Testis (tissue), 2 donors: ENCODE measurements at regions not wholly inside any gene's neighbourhood (a gene's known extent, or its start where the extent isn't known, plus 50 kb on each side); places are given as distances from the start of the nearest gene placed in this dataset.

Source experiments
- DNase-seq: peaks from one replicate; pipeline ENCODE4 v3.0.0-alpha.2; 2019
- H3K27ac ChIP-seq, 2 donors: fragments of 200-600 bp; sonication (generic); one replicate each; pipeline ENCODE4 v1.5.1; 2019
- H3K27me3 ChIP-seq: fragments of 200-600 bp; sonication (generic); one replicate; pipeline ENCODE4 v1.5.1; 2019
- H3K36me3 ChIP-seq: fragments of 200-600 bp; sonication (generic); one replicate; pipeline ENCODE4 v1.5.1; 2017; ENCODE audit warnings: low read depth; ENCODE audit errors: missing control alignments
- H3K4me1 ChIP-seq: fragments of 200-600 bp; sonication (generic); one replicate; pipeline ENCODE4 v1.5.1; 2019
- H3K4me3 ChIP-seq, 2 donors: fragments of 200-600 bp; sonication (generic); one replicate each; pipeline ENCODE4 v1.5.1; 2017 to 2019
- H3K9me3 ChIP-seq: fragments of 200-600 bp; sonication (generic); one replicate; pipeline ENCODE4 v1.5.1; 2017
- CTCF ChIP-seq, 3 experiments: fragments of 450-650 bp in 2 of 3; fragments of 200-600 bp in 1 of 3; sonication (generic) in 1 of 3; IDR thresholded peaks; one replicate each; pipeline ENCODE4 v1.5.1; 2016 to 2019; ENCODE audit warnings: antibody characterized with exemption in 3 of 3, mild to moderate bottlenecking in 2 of 3, moderate library complexity in 1 of 3
- POLR2A ChIP-seq: fragments of 450-650 bp; IDR thresholded peaks from one replicate; pipeline ENCODE4 v1.6.1; 2017; ENCODE audit warnings: antibody characterized with exemption, mild to moderate bottlenecking, moderate library complexity
- WGBS, 2 donors: methylation state at CpG; one replicate each; pipeline ENCODE4 v1.1.5; 2018; 5-methylcytosine and 5-hydroxymethylcytosine counted together
- intact Hi-C: fragments of 100-400 bp; cut with DNase I; formaldehyde crosslinking; loops from one replicate; pipeline ENCODE4 v1.15.1; 2023; ENCODE audit warnings: low total_unique reads

- Histone ChIP-seq H3K4me3 (peak overlapping the region; percentile 2 to 38), H3K4me1 (no peaks in the 10 kb centered on the region), H3K27ac (no peak overlapping the region), H3K9me3 (no peaks in the 10 kb centered on the region), H3K27me3 (no peaks in the 10 kb centered on the region), H3K36me3 (no peaks in the 10 kb centered on the region)
- peak; percentile 55 for DNase-seq
- TF ChIP-seq CTCF (IDR thresholded peaks at IDR 0.05) = no peak
- TF ChIP-seq POLR2A = no peak
- 32 to 33% methylated on average over 13 of the region's 13 CpGs for WGBS, 2 donors
- intact Hi-C loops = no loop called here
Observed at GRCh38 chr6:28597924-28598722, 72.4 kb downstream of the GPX5 start.

GRCh38 chr6:28598757-28599686 is 73.3 kb downstream of the GPX5 start:
- H3K9me3 ChIP-seq = no peaks in the 10 kb centered on the region
- no peak for DNase-seq
- 75 to 84% methylated on average over 6 of the region's 6 CpGs for WGBS, 2 donors
- no peak for TF ChIP-seq CTCF (IDR thresholded peaks at IDR 0.05)
- no peak for TF ChIP-seq POLR2A
- H3K4me1 ChIP-seq = no peaks in the 10 kb centered on the region
- intact Hi-C loops = no loop called here
- H3K27ac ChIP-seq = no peak overlapping the region
- no peaks in the 10 kb centered on the region for H3K27me3 ChIP-seq
- H3K4me3 ChIP-seq = no peak overlapping the region
- H3K36me3 ChIP-seq = no peaks in the 10 kb centered on the region

DNA sequence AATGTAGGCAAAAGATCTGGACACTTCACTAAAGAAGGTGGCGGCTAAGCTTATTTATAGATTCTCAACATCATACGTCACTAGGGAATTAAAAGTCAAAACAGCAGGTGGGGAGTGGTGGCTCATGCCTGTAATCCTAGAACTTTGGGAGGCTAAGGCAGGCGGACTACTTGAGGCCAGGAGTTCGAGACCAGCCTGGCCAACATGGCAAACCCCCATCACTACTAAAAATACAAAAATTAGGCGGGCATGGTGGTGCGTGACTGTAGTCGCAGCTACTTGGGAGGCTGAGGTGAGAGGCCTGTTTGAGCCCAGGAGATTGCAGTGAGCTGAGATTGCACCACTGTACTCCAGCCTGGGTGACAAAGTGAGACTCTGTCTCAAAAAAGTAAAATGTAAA is 74.6 kb downstream of the GPX5 start:
- TF ChIP-seq POLR2A (no peak), CTCF (IDR thresholded peaks at IDR 0.05) (no peak)
- no peak for DNase-seq
- Histone ChIP-seq H3K4me3 (no peak overlapping the region), H3K9me3 (no peaks in the 10 kb centered on the region), H3K36me3 (no peaks in the 10 kb centered on the region), H3K4me1 (no peaks in the 10 kb centered on the region), H3K27me3 (no peaks in the 10 kb centered on the region), H3K27ac (no peak overlapping the region)
- intact Hi-C loops = no loop called here
- 84 to 90% methylated on average over 7 of the region's 7 CpGs for WGBS, 2 donors

GRCh38 chr6:28603891-28604290 is 78.2 kb downstream of the GPX5 start:
- no peak overlapping the region for H3K27ac ChIP-seq
- DNase-seq = no peak
- no peak for TF ChIP-seq CTCF (IDR thresholded peaks at IDR 0.05)
- TF ChIP-seq POLR2A = no peak
- H3K9me3 ChIP-seq = no peaks in the 10 kb centered on the region
- intact Hi-C loops = no loop called here
- H3K4me3 ChIP-seq = no peak overlapping the region
- WGBS, 2 donors = 27 to 43% methylated on average over 1 of the region's 1 CpG
- no peaks in the 10 kb centered on the region for H3K27me3 ChIP-seq
- H3K36me3 ChIP-seq = no peaks in the 10 kb centered on the region
- peaks cover 9% of the 10 kb centered on the region for H3K4me1 ChIP-seq
